HFFc6 (cell line): ENCODE measurements at regions not wholly inside any gene's neighbourhood (a gene's known extent, or its start where the extent isn't known, plus 50 kb on each side); places are given as distances from the start of the nearest gene placed in this dataset.
A peak's percentile ranks its signal among the peaks of the same experiment; 100 is the strongest.

Experiments used
- DNase-seq: peaks from one replicate; pipeline ENCODE4 v3.0.0-alpha.2; 2018
- H3K27ac Mint-ChIP-seq: 2 replicates; pipeline ENCODE4 v1.8.0; 2020; ENCODE audit warnings: mild to moderate bottlenecking, mixed read lengths
- H3K27me3 Mint-ChIP-seq: 2 replicates; pipeline ENCODE4 v1.8.0; 2021; ENCODE audit warnings: mild to moderate bottlenecking, moderate library complexity, mixed read lengths; ENCODE audit not compliant: insufficient read depth
- H3K36me3 Mint-ChIP-seq: 2 replicates; pipeline ENCODE4 v1.8.0; 2021; ENCODE audit warnings: low read depth, mixed read lengths
- H3K4me1 Mint-ChIP-seq: 2 replicates; pipeline ENCODE4 v1.8.0; 2020; ENCODE audit warnings: low read depth, mixed read lengths
- H3K4me3 Mint-ChIP-seq: 2 replicates; pipeline ENCODE4 v1.8.0; 2020; ENCODE audit warnings: mild to moderate bottlenecking, moderate library complexity, mixed read lengths
- H3K9me3 Mint-ChIP-seq: 2 replicates; pipeline ENCODE4 v1.8.0; 2020; ENCODE audit warnings: mild to moderate bottlenecking, mixed read lengths
- CTCF ChIP-seq: fragments of 200-600 bp; sonication (generic); IDR thresholded peaks from 2 replicates; pipeline ENCODE4 v1.5.0; 2021; ENCODE audit warnings: antibody characterized with exemption, mild to moderate bottlenecking

- H3K36me3 Mint-ChIP-seq, result no peaks in the 10 kb centered on the region
- H3K27ac Mint-ChIP-seq, result no peak overlapping the region
- H3K4me3 Mint-ChIP-seq, result no peak overlapping the region
- H3K4me1 Mint-ChIP-seq, result peaks cover 5% of the 10 kb centered on the region; the same call in 1 of the 2 replicates
- H3K9me3 Mint-ChIP-seq, result no peaks in the 10 kb centered on the region
- peaks cover 16% of the 10 kb centered on the region for H3K27me3 Mint-ChIP-seq
- no peak for DNase-seq
- TF ChIP-seq CTCF, result no peak
Measured at GRCh38 chr11:93933230-93933629, 82.8 kb upstream of the VSTM5 start.

GRCh38 chr11:93935826-93936225 lies 85.3 kb upstream of the HEPHL1 start:
- Mint-ChIP-seq H3K27ac (no peak overlapping the region), H3K9me3 (no peaks in the 10 kb centered on the region), H3K4me1 (peaks cover 31% of the 10 kb centered on the region), H3K4me3 (no peak overlapping the region), H3K27me3 (peaks cover 16% of the 10 kb centered on the region; the same call in 1 of the 2 replicates), H3K36me3 (no peaks in the 10 kb centered on the region)
- no peak for TF ChIP-seq CTCF
- no peak for DNase-seq

GRCh38 chr11:93936460-93936859 lies 84.7 kb upstream of the HEPHL1 start:
- DNase-seq, result no peak
- Mint-ChIP-seq H3K36me3 (no peaks in the 10 kb centered on the region), H3K4me1 (peaks cover 37% of the 10 kb centered on the region), H3K27me3 (peaks cover 16% of the 10 kb centered on the region), H3K9me3 (no peaks in the 10 kb centered on the region), H3K4me3 (no peak overlapping the region), H3K27ac (no peak overlapping the region)
- no peak for TF ChIP-seq CTCF

GRCh38 chr11:93939084-93939760 lies 81.9 kb upstream of the HEPHL1 start:
- peaks cover 44% of the 10 kb centered on the region for H3K4me1 Mint-ChIP-seq
- H3K9me3 Mint-ChIP-seq, result no peaks in the 10 kb centered on the region
- TF ChIP-seq CTCF, result no peak
- peak overlapping the region; percentile 84 for H3K27ac Mint-ChIP-seq
- H3K36me3 Mint-ChIP-seq, result no peaks in the 10 kb centered on the region
- DNase-seq, result peak; percentile 81
- H3K27me3 Mint-ChIP-seq, result peaks cover 8% of the 10 kb centered on the region
- H3K4me3 Mint-ChIP-seq, result peak overlapping the region; percentile 42

- no peak for DNase-seq
- H3K4me3 Mint-ChIP-seq, result no peak overlapping the region
- H3K27ac Mint-ChIP-seq, result no peak overlapping the region
- TF ChIP-seq CTCF, result no peak
- peaks cover 48% of the 10 kb centered on the region for H3K4me1 Mint-ChIP-seq
- no peaks in the 10 kb centered on the region for H3K9me3 Mint-ChIP-seq
- H3K27me3 Mint-ChIP-seq, result peaks cover 7% of the 10 kb centered on the region
- no peaks in the 10 kb centered on the region for H3K36me3 Mint-ChIP-seq
Measured at GRCh38 chr11:93940395-93940794, 80.8 kb upstream of the HEPHL1 start.

GRCh38 chr11:93942176-93942575 lies 79.0 kb upstream of the HEPHL1 start:
- H3K27ac Mint-ChIP-seq, result no peak overlapping the region
- no peaks in the 10 kb centered on the region; the same call in 1 of the 2 replicates for H3K27me3 Mint-ChIP-seq
- no peak overlapping the region for H3K4me3 Mint-ChIP-seq
- TF ChIP-seq CTCF, result no peak
- DNase-seq, result no peak
- peaks cover 53% of the 10 kb centered on the region for H3K4me1 Mint-ChIP-seq
- no peaks in the 10 kb centered on the region for H3K9me3 Mint-ChIP-seq
- H3K36me3 Mint-ChIP-seq, result no peaks in the 10 kb centered on the region
